ENCODE measurements at regions not wholly inside any gene's neighbourhood (a gene's known extent, or its start where the extent isn't known, plus 50 kb on each side); places are given as distances from the start of the nearest gene placed in this dataset.

GRCh38 chr2:19111354-19111753, 247.1 kb downstream of the OSR1 start:
- DNase-seq: no peak
- Histone ChIP-seq H3K36me3 (no peaks in the 10 kb centered on the region), H3K4me1 (peaks cover 0 to 4% of the 10 kb centered on the region in 2 donors), H3K27me3 (no peaks in the 10 kb centered on the region), H3K9me3 (no peaks in the 10 kb centered on the region), H3K4me3 (no peak overlapping the region), H3K27ac (no peak overlapping the region)
- TF ChIP-seq CTCF (IDR thresholded peaks at IDR 0.05 in 4 of 5, conservative IDR thresholded peaks at IDR 0.05 in 1 of 5) (no peak), POLR2A (IDR thresholded peaks at IDR 0.05) (no peak)
- in situ Hi-C loops (cut with MboI; ENCODE audit: low sequenced_read_pairs in 4 of 4) (no loop called here), intact Hi-C loops (cut with DNase I; ENCODE audit: low total_unique reads) (no loop called here)
- ATAC-seq: no peak

- no peak for DNase-seq
- Histone ChIP-seq H3K4me3 (no peak overlapping the region), H3K27me3 (no peaks in the 10 kb centered on the region), H3K9me3 (no peaks in the 10 kb centered on the region), H3K36me3 (no peaks in the 10 kb centered on the region), H3K4me1 (peaks cover 0 to 4% of the 10 kb centered on the region in 2 donors), H3K27ac (no peak overlapping the region)
- ATAC-seq: no peak
- TF ChIP-seq CTCF (IDR thresholded peaks at IDR 0.05 in 4 of 5, conservative IDR thresholded peaks at IDR 0.05 in 1 of 5) (no peak), POLR2A (IDR thresholded peaks at IDR 0.05) (no peak)
- in situ Hi-C loops (cut with MboI; ENCODE audit: low sequenced_read_pairs in 4 of 4) (no loop called here), intact Hi-C loops (cut with DNase I; ENCODE audit: low total_unique reads) (no loop called here)
These were observed 248.9 kb downstream of the OSR1 start for GRCh38 chr2:19109518-19109917.

GRCh38 chr2:19106376-19106775, 252.0 kb downstream of the OSR1 start:
- intact Hi-C loops (cut with DNase I; ENCODE audit: low total_unique reads): no loop called here
- peaks cover 14% of the 10 kb centered on the region in 2 donors for H3K4me1 ChIP-seq
- ATAC-seq (no peak), DNase-seq (no peak)
- no peak overlapping the region for H3K4me3 ChIP-seq
- TF ChIP-seq CTCF (IDR thresholded peaks at IDR 0.05 in 4 of 5, conservative IDR thresholded peaks at IDR 0.05 in 1 of 5): no peak
- TF ChIP-seq POLR2A (IDR thresholded peaks at IDR 0.05): no peak
- in situ Hi-C loops (cut with MboI; ENCODE audit: low sequenced_read_pairs in 4 of 4): no loop called here
- H3K36me3 ChIP-seq: no peaks in the 10 kb centered on the region
- no peaks in the 10 kb centered on the region for H3K27me3 ChIP-seq
- H3K27ac ChIP-seq: no peak overlapping the region
- no peaks in the 10 kb centered on the region for H3K9me3 ChIP-seq

- TF ChIP-seq POLR2A (IDR thresholded peaks at IDR 0.05) (no peak), CTCF (IDR thresholded peaks at IDR 0.05 in 4 of 5, conservative IDR thresholded peaks at IDR 0.05 in 1 of 5) (no peak)
- Histone ChIP-seq H3K4me1 (peaks cover 10 to 14% of the 10 kb centered on the region in 2 donors), H3K4me3 (no peak overlapping the region), H3K27me3 (no peaks in the 10 kb centered on the region), H3K27ac (no peak overlapping the region), H3K36me3 (no peaks in the 10 kb centered on the region), H3K9me3 (no peaks in the 10 kb centered on the region)
- in situ Hi-C loops (cut with MboI; ENCODE audit: low sequenced_read_pairs in 4 of 4): no loop called here
- ATAC-seq: no peak
- no peak for DNase-seq
- intact Hi-C loops (cut with DNase I; ENCODE audit: low total_unique reads): no loop called here
These were observed 253.9 kb downstream of the OSR1 start for GRCh38 chr2:19104503-19104902.

GRCh38 chr2:19102696-19103423, 255.6 kb downstream of the OSR1 start:
- DNase-seq (no peak), ATAC-seq (peak in 1 of 2 donors; percentile 71)
- in situ Hi-C loops (cut with MboI; ENCODE audit: low sequenced_read_pairs in 4 of 4): no loop called here
- Histone ChIP-seq H3K4me1 (peaks cover 10 to 14% of the 10 kb centered on the region in 2 donors), H3K9me3 (no peaks in the 10 kb centered on the region), H3K27ac (no peak overlapping the region), H3K27me3 (no peaks in the 10 kb centered on the region), H3K4me3 (no peak overlapping the region), H3K36me3 (no peaks in the 10 kb centered on the region)
- intact Hi-C loops (cut with DNase I; ENCODE audit: low total_unique reads): no loop called here
- TF ChIP-seq CTCF (IDR thresholded peaks at IDR 0.05 in 4 of 5, conservative IDR thresholded peaks at IDR 0.05 in 1 of 5): no peak
- no peak for TF ChIP-seq POLR2A (IDR thresholded peaks at IDR 0.05)
